Naive thymus-derived CD4-positive, alpha-beta T cell (primary cell): ENCODE measurements at regions not wholly inside any gene's neighbourhood (a gene's known extent, or its start where the extent isn't known, plus 50 kb on each side); places are given as distances from the start of the nearest gene placed in this dataset.

Experiments used
- ATAC-seq: fragments of 150-1000 bp; cut with Tn5 transposase; 2 replicates; pipeline ENCODE4 v1.10.0; 2021; ENCODE audit warnings: mild to moderate bottlenecking, moderate library complexity
- CTCF ChIA-PET: fragments of 350-600 bp; sonication (Branson Sonifier 250); formaldehyde crosslinking; loops from one replicate; lab custom pipeline; 2021; ENCODE audit warnings: antibody characterized with exemption; lab: Charles Lee
- POLR2A ChIA-PET: fragments of 350-600 bp; sonication (Branson Sonifier 250); formaldehyde crosslinking; loops from one replicate; lab custom pipeline; 2021; ENCODE audit warnings: antibody characterized with exemption, inconsistent platforms; lab: Charles Lee
- DNase-seq, 9 donors: peaks; one replicate each; pipeline versions ENCODE4 v3.0.0 to v3.0.0-alpha.2; 2020 to 2022; ENCODE audit warnings: mixed read lengths in 1 of 9
- H3K27ac ChIP-seq: one replicate; pipeline ENCODE4 v1.7.0; 2013; ENCODE audit warnings: mild to moderate bottlenecking, low read depth, low read length, moderate library complexity
- H3K27me3 ChIP-seq, 2 donors: one replicate each; pipeline ENCODE4 v1.7.0; 2013; ENCODE audit warnings: low read length in 2 of 2, mild to moderate bottlenecking in 2 of 2, moderate library complexity in 2 of 2; ENCODE audit not compliant: control insufficient read depth in 2 of 2, insufficient read depth in 2 of 2
- H3K36me3 ChIP-seq, 3 experiments: 1 replicate in 2 of 3; 2 replicates in 1 of 3; pipeline ENCODE4 v1.7.0; 2013; ENCODE audit warnings: low read length in 3 of 3, mild to moderate bottlenecking in 3 of 3, moderate library complexity in 1 of 3; ENCODE audit not compliant: insufficient read depth in 3 of 3, control insufficient read depth in 2 of 3
- H3K4me1 ChIP-seq, 2 donors: one replicate each; pipeline ENCODE4 v1.7.0; 2013; ENCODE audit warnings: low read length in 2 of 2, mild to moderate bottlenecking in 2 of 2, moderate library complexity in 1 of 2; ENCODE audit not compliant: control insufficient read depth in 2 of 2, insufficient read depth in 2 of 2
- H3K4me3 ChIP-seq: 2 replicates; pipeline ENCODE4 v1.7.0; 2013; ENCODE audit warnings: mild to moderate bottlenecking, low read length
- H3K9me3 ChIP-seq, 3 experiments: 1 replicate in 2 of 3; 2 replicates in 1 of 3; pipeline ENCODE4 v1.7.0; 2013; ENCODE audit warnings: low read length in 3 of 3; ENCODE audit not compliant: control insufficient read depth in 2 of 3
- H3K27ac Mint-ChIP-seq, 9 donors: one replicate each; pipeline ENCODE4 v1.8.0; 2020 to 2022; ENCODE audit warnings: mixed read lengths in 9 of 9, mild to moderate bottlenecking in 8 of 9, moderate library complexity in 5 of 9, inconsistent platforms in 2 of 9
- H3K27me3 Mint-ChIP-seq, 5 donors: one replicate each; pipeline ENCODE4 v1.8.0; 2021 to 2022; ENCODE audit warnings: mixed read lengths in 5 of 5, mild to moderate bottlenecking in 1 of 5
- H3K36me3 Mint-ChIP-seq, 5 donors: one replicate each; pipeline ENCODE4 v1.8.0; 2020 to 2022; ENCODE audit warnings: mixed read lengths in 5 of 5, mild to moderate bottlenecking in 3 of 5, inconsistent platforms in 1 of 5
- H3K4me1 Mint-ChIP-seq, 7 donors: one replicate each; pipeline ENCODE4 v1.8.0; 2020 to 2022; ENCODE audit warnings: mixed read lengths in 7 of 7, mild to moderate bottlenecking in 3 of 7, inconsistent platforms in 1 of 7
- H3K4me3 Mint-ChIP-seq, 10 donors: one replicate each; pipeline ENCODE4 v1.8.0; 2020 to 2022; ENCODE audit warnings: mild to moderate bottlenecking in 10 of 10, mixed read lengths in 10 of 10, moderate library complexity in 6 of 10, inconsistent platforms in 2 of 10
- H3K9me3 Mint-ChIP-seq, 11 donors: one replicate each; pipeline ENCODE4 v1.8.0; 2020 to 2022; ENCODE audit warnings: mixed read lengths in 11 of 11, mild to moderate bottlenecking in 4 of 11, inconsistent platforms in 1 of 11, moderate library complexity in 1 of 11
- intact Hi-C, 2 donors: fragments of 100-400 bp; cut with micrococcal nuclease; formaldehyde crosslinking; loops; one replicate each; pipeline ENCODE4 v1.15.1; 2023

GRCh38 chr3:88369767-88370166 lies 220.0 kb downstream of the C3orf38 start:
- Mint-ChIP-seq H3K9me3 (peaks cover 0 to 31% (median 10%) of the 10 kb centered on the region in 11 donors), H3K27me3 (no peaks in the 10 kb centered on the region), H3K27ac (no peak overlapping the region), H3K36me3 (peaks cover 0 to 5% (median 0%) of the 10 kb centered on the region in 5 donors), H3K4me3 (no peak overlapping the region), H3K4me1 (no peaks in the 10 kb centered on the region)
- POLR2A ChIA-PET, result no interaction called here
- Histone ChIP-seq H3K4me3 (no peak overlapping the region), H3K9me3 (peaks cover 0 to 6% (median 0%) of the 10 kb centered on the region in 3 experiments), H3K36me3 (no peaks in the 10 kb centered on the region), H3K4me1 (no peaks in the 10 kb centered on the region), H3K27ac (no peak overlapping the region), H3K27me3 (no peaks in the 10 kb centered on the region)
- no peak for DNase-seq
- CTCF ChIA-PET, result no interaction called here
- ATAC-seq, result no peak
- intact Hi-C loops, result no loop called here

GRCh38 chr3:88385090-88385489 lies 235.3 kb downstream of the C3orf38 start:
- no peaks in the 10 kb centered on the region for H3K4me1 ChIP-seq
- H3K27ac Mint-ChIP-seq, result peak overlapping the region in 1 of 9 donors; percentile 8
- no peak for ATAC-seq
- no peaks in the 10 kb centered on the region for H3K27me3 Mint-ChIP-seq
- H3K36me3 ChIP-seq, result no peaks in the 10 kb centered on the region
- H3K27me3 ChIP-seq, result no peaks in the 10 kb centered on the region
- no peak for DNase-seq
- no peak overlapping the region for H3K4me3 ChIP-seq
- CTCF ChIA-PET, result no interaction called here
- H3K9me3 Mint-ChIP-seq, result peaks cover 0 to 15% (median 5%) of the 10 kb centered on the region in 11 donors
- intact Hi-C loops, result no loop called here
- POLR2A ChIA-PET, result no interaction called here
- H3K4me1 Mint-ChIP-seq, result peaks cover 0 to 4% (median 0%) of the 10 kb centered on the region in 7 donors
- H3K9me3 ChIP-seq, result no peaks in the 10 kb centered on the region
- H3K36me3 Mint-ChIP-seq, result peaks cover 0 to 10% (median 0%) of the 10 kb centered on the region in 5 donors
- H3K27ac ChIP-seq, result no peak overlapping the region
- peak overlapping the region in 1 of 10 donors; percentile 11 for H3K4me3 Mint-ChIP-seq

- no peak for ATAC-seq
- Mint-ChIP-seq H3K27ac (no peak overlapping the region), H3K4me3 (no peak overlapping the region), H3K36me3 (no peaks in the 10 kb centered on the region), H3K27me3 (no peaks in the 10 kb centered on the region), H3K9me3 (peaks cover 0 to 5% (median 0%) of the 10 kb centered on the region in 11 donors), H3K4me1 (peaks cover 0 to 1% (median 0%) of the 10 kb centered on the region in 7 donors)
- Histone ChIP-seq H3K36me3 (no peaks in the 10 kb centered on the region), H3K4me1 (no peaks in the 10 kb centered on the region), H3K4me3 (no peak overlapping the region), H3K27me3 (no peaks in the 10 kb centered on the region), H3K9me3 (no peaks in the 10 kb centered on the region), H3K27ac (no peak overlapping the region)
- DNase-seq, result no peak
- ChIA-PET POLR2A (no interaction called here), CTCF (no interaction called here)
- intact Hi-C loops, result no loop called here
Observed at GRCh38 chr3:88398581-88398980, 248.8 kb downstream of the C3orf38 start.

GRCh38 chr3:88403319-88403718 lies 253.6 kb downstream of the C3orf38 start:
- H3K4me1 Mint-ChIP-seq, result peaks cover 0 to 18% (median 10%) of the 10 kb centered on the region in 7 donors
- no peaks in the 10 kb centered on the region for H3K36me3 Mint-ChIP-seq
- Histone ChIP-seq H3K4me3 (no peak overlapping the region), H3K27ac (no peak overlapping the region), H3K4me1 (no peaks in the 10 kb centered on the region), H3K36me3 (no peaks in the 10 kb centered on the region), H3K9me3 (no peaks in the 10 kb centered on the region), H3K27me3 (no peaks in the 10 kb centered on the region)
- H3K27me3 Mint-ChIP-seq, result no peaks in the 10 kb centered on the region
- POLR2A ChIA-PET, result no interaction called here
- ATAC-seq (no peak), DNase-seq (no peak)
- CTCF ChIA-PET, result no interaction called here
- H3K9me3 Mint-ChIP-seq, result peaks cover 0 to 5% (median 0%) of the 10 kb centered on the region in 11 donors
- no peak overlapping the region for H3K27ac Mint-ChIP-seq
- intact Hi-C loops, result no loop called here
- H3K4me3 Mint-ChIP-seq, result no peak overlapping the region

GRCh38 chr3:88408097-88408496 lies 258.3 kb downstream of the C3orf38 start:
- CTCF ChIA-PET, result no interaction called here

GRCh38 chr3:88408935-88409334 lies 259.2 kb downstream of the C3orf38 start:
- Mint-ChIP-seq H3K4me3 (no peak overlapping the region), H3K27ac (no peak overlapping the region), H3K27me3 (no peaks in the 10 kb centered on the region), H3K4me1 (peaks cover 2 to 35% (median 23%) of the 10 kb centered on the region in 7 donors), H3K36me3 (no peaks in the 10 kb centered on the region), H3K9me3 (peaks cover 0 to 4% (median 0%) of the 10 kb centered on the region in 11 donors)
- ATAC-seq (no peak), DNase-seq (no peak)
- POLR2A ChIA-PET, result no interaction called here
- Histone ChIP-seq H3K36me3 (no peaks in the 10 kb centered on the region), H3K4me1 (no peaks in the 10 kb centered on the region), H3K9me3 (no peaks in the 10 kb centered on the region), H3K27me3 (no peaks in the 10 kb centered on the region), H3K27ac (no peak overlapping the region), H3K4me3 (no peak overlapping the region)
- CTCF ChIA-PET, result no interaction called here
- intact Hi-C loops, result no loop called here

More at GRCh38 chr3:88408097-88408496, 258.3 kb downstream of the C3orf38 start:
- ATAC-seq, result no peak
- intact Hi-C loops, result no loop called here
- peaks cover 2 to 35% (median 23%) of the 10 kb centered on the region in 7 donors for H3K4me1 Mint-ChIP-seq
- POLR2A ChIA-PET, result no interaction called here
- no peak for DNase-seq
- no peak overlapping the region for H3K27ac ChIP-seq
- no peaks in the 10 kb centered on the region for H3K27me3 Mint-ChIP-seq
- no peaks in the 10 kb centered on the region for H3K36me3 ChIP-seq
- H3K27ac Mint-ChIP-seq, result no peak overlapping the region
- no peak overlapping the region for H3K4me3 Mint-ChIP-seq
- no peaks in the 10 kb centered on the region for H3K36me3 Mint-ChIP-seq
- H3K9me3 Mint-ChIP-seq, result peaks cover 0 to 4% (median 0%) of the 10 kb centered on the region in 11 donors
- no peaks in the 10 kb centered on the region for H3K27me3 ChIP-seq
- no peaks in the 10 kb centered on the region for H3K9me3 ChIP-seq
- no peaks in the 10 kb centered on the region for H3K4me1 ChIP-seq
- H3K4me3 ChIP-seq, result no peak overlapping the region

GRCh38 chr3:88410259-88410658 lies 260.5 kb downstream of the C3orf38 start:
- ChIA-PET CTCF (no interaction called here), POLR2A (no interaction called here)
- H3K27ac ChIP-seq, result no peak overlapping the region
- peak overlapping the region in 6 of 10 donors; percentile 39 to 73 (median 60) for H3K4me3 Mint-ChIP-seq
- H3K4me1 Mint-ChIP-seq, result peaks cover 2 to 30% (median 19%) of the 10 kb centered on the region in 7 donors
- no peaks in the 10 kb centered on the region for H3K27me3 ChIP-seq
- DNase-seq (peak in 5 of 9 donors; percentile 13 to 35 (median 17)), ATAC-seq (peak; percentile 54)
- H3K9me3 Mint-ChIP-seq, result peaks cover 0 to 4% (median 0%) of the 10 kb centered on the region in 11 donors
- H3K4me3 ChIP-seq, result no peak overlapping the region
- H3K36me3 Mint-ChIP-seq, result no peaks in the 10 kb centered on the region
- no peaks in the 10 kb centered on the region for H3K9me3 ChIP-seq
- no peaks in the 10 kb centered on the region for H3K27me3 Mint-ChIP-seq
- H3K27ac Mint-ChIP-seq, result peak overlapping the region in 5 of 9 donors; percentile 39 to 86 (median 60)
- intact Hi-C loops, result no loop called here
- no peaks in the 10 kb centered on the region for H3K36me3 ChIP-seq
- no peaks in the 10 kb centered on the region for H3K4me1 ChIP-seq
